G401 (cell line): ENCODE measurements at regions not wholly inside any gene's neighbourhood (a gene's known extent, or its start where the extent isn't known, plus 50 kb on each side); places are given as distances from the start of the nearest gene placed in this dataset.

Experiments used
- DNase-seq: peaks from one replicate; pipeline ENCODE4 v3.0.0-alpha.2; 2015; ENCODE audit warnings: low spot score
- in situ Hi-C: cut with HindIII; loops from 2 replicates; pipeline ENCODE4 v1.10.0; 2016; ENCODE audit warnings: low sequenced_read_pairs, mixed read lengths

DNA sequence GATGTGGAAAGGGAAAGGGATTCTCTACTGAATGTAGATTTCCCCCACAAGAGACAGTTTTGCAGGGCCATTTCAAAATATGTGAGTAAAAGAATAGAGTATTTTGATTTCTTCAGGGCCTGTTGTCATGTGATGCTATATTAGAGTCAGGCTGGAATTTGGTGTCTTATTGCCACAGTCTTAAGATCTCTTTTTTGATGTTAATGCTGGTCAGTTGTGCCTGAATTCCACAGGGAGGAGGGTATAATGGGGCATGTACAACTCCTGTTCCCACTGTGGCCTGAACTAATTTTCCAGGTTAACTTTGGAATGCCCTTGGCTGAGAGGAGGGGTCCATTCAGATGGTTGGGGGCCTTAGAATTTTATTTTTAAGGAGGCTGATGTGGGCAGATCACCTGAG lies 111.0 kb upstream of the MAX start:
- no peak for DNase-seq
- in situ Hi-C loops, result no loop called here

DNA sequence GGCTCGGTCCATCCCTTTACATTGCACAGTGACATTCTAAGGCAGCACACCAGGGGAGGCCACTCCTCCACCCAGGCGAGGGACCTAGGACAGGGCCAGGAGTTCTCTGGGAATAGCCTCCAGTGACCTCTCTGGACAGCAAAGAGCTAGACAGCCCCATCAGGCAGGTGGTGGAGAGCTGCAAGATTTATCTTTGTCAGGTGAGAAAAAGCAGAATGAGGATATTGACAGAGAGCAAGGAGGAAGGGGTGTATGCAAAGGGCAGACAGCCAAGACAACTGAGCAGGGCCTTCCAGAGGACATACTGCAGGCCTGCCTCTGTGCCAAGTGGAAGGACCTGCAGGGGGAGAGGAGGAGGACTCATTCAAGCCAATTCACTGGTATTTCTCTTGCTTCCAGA lies 112.4 kb upstream of the MAX start:
- no peak for DNase-seq
- in situ Hi-C loops, result no loop called here

DNA sequence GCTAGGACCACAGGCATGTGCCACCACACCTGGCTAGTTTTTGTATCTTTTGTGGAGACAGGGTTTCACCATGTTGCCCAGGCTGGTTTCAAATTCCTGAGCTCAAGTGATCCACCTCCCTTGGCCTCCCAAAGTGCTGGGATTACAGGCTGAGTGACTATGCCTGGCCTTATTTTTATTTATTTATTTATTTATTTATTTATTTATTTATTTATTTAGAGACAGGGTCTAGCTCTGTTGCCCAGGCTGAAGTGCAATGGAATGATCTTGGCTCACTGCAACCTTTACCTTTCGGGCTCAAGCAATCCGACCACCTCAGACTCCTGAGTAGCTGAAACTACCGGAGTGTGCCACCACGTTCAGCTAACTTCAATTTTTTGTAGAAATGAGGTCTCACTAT lies 117.0 kb upstream of the MAX start:
- in situ Hi-C loops, result no loop called here
- no peak for DNase-seq

DNA sequence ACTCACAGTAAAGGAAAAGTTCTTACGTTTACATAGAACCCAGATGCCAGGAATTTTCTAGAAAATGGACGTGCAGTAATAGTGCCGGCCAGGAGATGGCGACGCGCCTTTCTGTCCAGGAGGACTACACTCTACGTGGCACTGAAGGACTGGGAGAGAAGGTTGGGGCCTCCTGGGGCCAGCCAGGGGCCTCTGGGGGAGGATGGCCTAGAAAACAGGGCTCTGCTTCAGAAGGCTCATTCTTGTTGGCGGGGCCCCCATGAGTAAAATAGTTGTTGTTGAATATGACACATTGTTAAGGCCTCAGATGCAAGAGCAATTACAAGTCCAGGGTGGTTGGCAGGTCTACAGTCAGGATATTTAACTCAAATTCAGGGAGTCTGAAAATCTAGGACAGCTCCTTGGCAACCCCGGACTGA lies 120.1 kb upstream of the MAX start:
- peak; percentile 13 for DNase-seq
- in situ Hi-C loops, result no loop called here

DNA sequence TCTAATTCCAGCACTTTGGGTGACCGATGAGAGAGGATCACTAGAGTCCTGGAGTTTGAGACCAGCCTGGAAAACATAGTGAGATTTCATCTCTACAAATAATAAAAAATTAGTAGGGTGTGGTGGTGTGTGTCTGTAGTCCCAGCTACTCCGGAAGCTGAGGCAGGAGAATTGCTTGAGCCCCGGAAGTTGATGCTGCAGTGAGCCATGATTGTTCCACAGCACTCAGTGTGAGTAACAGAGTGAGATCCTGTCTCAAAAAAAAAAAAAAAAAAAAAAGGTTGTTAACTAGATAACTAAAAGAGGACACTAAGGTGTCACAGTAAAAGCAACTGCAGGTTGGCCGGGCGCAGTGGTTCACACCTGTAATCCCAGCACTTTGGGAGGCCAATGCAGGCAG lies 121.3 kb upstream of the MAX start:
- in situ Hi-C loops, result no loop called here
- no peak for DNase-seq

DNA sequence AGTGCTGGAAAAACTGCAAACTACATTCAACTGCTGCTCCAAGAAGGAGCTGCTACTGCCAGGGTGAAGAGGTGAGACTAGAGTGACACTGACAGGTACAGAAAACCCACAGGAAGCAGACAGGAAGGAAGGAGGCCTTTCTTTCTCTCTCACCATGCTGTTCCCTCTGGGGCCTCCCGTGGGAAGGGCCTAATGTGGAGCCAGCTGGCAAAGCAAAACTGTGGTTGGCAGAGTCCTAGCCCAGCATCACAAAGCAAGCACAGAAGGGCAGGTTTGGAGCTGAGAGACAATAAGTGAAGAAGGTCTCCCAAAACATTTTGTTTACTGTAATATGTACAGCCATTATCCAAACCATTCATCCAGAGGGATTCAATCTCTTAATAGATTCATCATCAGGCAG lies 122.5 kb upstream of the MAX start:
- in situ Hi-C loops, result no loop called here
- peak; percentile 68 for DNase-seq

DNA sequence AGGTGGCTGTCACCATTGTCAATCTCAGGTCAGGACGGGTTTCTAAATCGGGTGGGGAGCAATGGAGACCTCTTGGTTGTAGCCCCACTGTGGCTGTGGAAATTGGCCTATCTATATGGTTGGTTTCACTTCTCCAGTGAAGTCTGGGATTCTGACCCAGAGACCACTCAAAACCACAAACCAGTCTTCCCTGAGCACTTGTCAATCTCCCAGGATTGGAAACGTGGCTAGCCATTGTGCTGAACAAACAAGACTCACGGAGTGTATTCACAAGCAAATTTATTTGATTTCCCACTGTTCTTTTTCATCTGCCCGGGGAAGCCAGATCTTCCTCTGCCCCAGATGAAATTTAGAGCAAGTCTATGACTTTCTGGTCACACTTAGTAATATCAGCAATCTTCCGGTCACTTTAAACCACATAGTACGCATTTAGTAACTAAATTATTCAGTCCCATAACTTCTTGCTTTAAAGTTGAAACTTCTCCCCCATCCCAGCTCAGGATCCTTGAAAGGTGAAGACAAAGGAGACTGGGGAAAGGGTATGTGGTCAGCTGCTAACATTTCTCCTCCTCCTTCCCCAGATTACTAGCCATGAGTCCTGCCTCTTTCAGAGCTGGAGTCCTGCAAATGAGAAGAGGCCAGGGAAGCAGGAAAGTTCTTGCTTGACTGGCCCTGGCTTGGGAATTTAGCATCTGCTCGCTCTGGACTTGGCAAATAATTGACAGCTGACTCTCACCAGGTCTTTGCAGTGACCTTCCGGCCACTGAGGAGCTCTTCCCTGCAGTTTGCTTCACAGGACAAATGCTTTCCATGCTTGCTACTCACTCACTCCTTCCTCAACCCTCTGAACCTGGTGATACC lies 123.2 kb upstream of the MAX start:
- no peak for DNase-seq
- in situ Hi-C loops, result no loop called here

DNA sequence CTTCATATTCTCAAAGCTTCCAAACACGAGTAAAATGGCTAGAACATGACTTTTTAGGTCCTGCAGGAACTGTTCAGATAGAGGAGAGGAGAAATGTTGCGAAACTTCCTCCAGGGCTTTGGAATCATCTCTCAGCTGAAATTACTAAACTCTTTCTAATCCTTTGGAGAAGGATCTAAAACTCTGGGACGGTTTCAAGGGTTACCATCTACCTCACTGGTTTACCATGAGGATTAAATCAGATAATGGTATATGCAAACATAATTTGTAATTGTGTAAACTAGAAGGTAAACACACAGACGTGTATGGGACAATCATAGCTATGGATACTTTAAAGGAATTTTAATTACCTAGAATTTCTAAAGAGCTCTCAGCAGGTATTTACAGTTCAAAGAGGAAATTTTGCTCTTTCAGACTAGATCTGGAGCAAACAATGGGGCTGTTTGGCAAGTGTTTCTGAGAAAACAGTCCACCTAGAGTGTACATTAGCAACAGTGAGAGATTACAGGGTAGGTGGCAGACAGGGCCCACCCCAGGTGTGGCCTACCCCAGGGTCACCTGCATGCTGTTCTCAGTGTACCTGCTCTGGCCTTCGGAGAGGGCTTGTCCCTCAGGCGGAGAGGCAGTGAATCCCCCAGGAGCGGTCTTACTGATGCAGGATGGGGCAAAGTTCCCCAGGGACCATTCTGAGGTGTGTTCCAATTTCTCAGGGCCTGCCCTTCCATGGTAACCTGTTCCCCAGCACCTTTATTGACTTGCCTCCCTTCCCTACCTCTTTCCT lies 124.7 kb upstream of the MAX start:
- in situ Hi-C loops, result no loop called here
- no peak for DNase-seq

DNA sequence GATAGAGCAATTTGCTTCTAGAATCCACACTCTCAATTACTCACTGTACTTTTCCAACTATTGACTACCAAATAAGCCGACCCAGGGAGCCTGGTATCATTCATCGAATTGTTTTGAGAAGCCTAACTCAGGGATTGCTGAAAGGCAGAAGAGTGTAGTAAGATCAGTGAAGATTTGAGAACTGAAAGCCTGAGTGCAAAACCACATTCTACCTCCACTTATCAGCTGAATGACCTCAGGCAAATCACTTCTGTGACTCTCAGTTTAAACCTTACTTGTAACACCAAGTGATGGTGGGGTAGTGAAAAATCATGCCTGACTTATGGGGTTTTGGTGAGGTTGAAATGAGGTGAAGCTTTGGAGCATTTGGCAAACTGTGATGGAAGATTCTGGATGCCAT lies 126.1 kb upstream of the MAX start:
- in situ Hi-C loops, result no loop called here

DNA sequence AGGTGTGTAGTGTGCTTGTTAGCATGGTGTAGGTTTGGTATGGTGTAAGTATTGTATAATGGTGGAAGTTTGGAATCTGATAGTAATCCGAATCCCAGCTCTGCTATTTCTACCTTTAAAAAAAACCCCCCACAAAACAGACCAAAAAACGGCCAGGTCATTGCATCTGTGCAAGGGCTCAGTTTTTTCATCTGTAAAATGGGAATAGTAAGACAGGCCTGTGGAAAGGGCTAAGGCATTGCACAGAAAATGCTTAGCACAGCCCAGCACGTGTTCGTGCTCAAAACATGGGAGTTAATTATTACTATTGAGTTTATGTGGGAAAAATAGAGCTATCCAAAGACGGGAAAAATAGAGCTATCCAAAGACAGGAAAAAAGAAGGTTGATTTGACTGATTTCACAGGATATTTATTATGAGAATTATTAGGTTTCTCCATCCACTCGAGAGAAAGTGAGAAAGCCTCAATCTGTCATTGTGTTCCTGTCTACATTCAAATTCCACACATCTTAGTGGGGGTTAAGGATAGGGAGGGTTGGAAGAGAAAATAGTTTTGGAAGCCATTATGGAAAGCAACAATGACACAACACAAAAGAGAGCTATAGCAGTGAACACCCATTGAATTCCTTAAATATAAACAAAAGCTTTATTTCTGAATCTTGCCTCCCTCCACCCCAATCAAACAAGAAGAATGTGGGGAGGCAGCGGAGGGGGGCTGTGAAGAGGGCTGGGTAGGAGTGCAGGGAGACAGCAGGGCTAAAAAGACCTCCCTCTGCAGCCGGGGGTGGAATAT lies 126.8 kb upstream of the MAX start:
- in situ Hi-C loops, result no loop called here
- no peak for DNase-seq

More for the DNA sequence above, 126.1 kb upstream of the MAX start:
- DNase-seq, result no peak

DNA sequence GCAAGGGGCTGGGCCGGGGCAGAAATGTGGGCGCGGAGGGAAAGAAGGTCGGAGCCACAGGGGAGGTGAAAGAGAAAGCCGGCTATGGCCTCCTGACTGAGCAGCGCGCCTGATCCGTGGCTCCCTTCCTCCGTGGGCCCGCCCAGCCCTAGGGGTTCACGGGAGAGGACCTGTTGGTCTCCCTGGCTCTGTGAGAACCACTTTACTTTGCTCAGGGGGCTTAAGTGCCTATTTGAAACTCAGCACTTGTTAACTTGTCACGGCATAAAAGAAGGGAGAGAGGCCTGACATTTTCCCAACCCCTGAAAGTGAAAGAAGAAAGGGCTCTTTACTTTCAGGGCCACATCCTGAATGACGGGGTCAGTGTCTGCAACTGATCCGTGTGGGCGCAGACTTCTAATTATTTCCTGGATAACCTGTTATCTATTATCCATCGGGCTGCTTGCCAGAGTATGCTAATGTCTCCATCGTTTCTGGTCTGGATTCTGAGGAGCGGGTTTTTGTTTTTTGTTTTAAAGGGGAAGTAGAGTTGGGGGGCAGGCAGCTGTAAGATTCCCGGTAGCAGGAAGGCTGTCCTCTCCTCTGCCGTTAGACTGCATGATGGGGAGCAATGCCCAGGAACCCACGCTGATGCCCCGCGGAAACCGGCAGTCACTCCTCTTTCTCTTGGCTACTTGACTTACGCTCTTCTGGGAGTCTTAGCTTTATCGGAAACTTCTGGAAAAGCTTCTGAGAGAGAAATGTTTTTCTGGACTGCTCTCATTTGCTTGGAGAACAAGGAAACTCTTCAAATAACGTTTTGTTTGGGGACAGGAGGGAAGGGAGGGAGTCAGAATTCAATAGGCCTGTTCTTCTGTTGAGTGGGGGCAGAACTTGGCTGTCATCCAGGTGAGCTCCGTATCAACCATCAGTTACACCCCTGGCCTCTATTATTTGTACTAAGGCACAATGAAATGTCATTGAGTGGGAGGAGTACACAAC lies 127.7 kb upstream of the MAX start:
- in situ Hi-C loops, result no loop called here
- peak; percentile 11 for DNase-seq

DNA sequence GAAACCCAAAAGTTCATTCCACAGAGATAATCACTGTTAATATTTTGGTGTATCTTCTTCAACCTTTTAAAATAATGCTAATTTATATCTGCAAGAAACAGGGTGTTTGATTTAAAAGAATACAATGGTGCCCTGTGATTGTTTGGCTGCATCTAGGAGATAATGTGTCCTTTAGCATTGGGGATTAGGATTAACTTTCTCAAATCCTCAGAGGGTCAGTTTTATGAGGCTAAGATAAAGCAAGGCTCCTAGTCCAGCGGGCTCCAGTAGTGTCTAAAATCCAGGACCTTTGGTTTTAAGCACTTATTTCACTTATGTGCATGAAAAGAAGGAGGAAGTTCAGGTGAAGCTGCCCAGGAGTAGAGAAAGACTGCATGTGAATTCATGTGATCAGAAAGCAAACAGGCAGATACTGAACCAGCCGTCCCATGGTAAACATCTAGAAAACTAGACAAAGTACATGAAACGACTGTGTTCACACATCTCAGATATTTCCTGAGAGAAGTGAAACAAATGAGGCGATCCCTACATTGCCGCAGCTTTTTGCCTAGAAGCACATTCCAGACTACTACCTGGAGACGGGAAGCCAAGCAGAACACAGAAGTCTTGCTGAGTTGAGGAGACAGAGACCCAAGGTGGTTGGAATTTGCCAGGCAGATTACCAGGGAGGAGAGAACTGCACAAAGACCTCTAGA lies 129.1 kb upstream of the MAX start:
- DNase-seq, result no peak
- in situ Hi-C loops, result no loop called here

DNA sequence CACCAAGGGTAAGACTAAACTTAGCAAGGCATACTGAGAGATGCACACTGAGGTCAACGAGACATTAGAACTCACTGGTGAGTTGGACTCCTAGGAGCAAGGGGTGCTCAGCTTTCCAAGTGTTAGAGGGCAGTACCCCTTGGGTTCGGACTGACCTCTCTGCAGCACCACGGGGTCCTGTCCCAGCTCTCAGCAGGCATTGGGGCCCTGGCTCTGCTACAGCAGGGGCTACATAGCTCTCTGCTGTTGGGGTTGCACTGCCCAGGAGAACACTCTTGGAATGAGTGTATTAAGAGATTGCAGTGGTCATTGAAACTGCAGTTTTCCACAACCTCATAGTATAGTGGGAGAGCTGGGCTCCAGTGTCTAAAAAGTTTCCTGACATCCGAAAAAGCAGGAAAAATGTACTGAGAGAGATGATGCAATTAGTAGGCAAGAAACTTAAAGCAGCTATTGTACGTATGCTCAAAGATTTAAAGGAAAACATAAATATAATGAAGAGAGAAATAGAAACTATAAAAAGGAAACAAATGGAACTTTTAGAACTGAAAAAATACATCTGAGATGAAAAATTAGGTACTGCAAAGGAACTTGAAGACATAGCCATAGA lies 132.5 kb upstream of the MAX start:
- DNase-seq, result no peak
- in situ Hi-C loops, result no loop called here

DNA sequence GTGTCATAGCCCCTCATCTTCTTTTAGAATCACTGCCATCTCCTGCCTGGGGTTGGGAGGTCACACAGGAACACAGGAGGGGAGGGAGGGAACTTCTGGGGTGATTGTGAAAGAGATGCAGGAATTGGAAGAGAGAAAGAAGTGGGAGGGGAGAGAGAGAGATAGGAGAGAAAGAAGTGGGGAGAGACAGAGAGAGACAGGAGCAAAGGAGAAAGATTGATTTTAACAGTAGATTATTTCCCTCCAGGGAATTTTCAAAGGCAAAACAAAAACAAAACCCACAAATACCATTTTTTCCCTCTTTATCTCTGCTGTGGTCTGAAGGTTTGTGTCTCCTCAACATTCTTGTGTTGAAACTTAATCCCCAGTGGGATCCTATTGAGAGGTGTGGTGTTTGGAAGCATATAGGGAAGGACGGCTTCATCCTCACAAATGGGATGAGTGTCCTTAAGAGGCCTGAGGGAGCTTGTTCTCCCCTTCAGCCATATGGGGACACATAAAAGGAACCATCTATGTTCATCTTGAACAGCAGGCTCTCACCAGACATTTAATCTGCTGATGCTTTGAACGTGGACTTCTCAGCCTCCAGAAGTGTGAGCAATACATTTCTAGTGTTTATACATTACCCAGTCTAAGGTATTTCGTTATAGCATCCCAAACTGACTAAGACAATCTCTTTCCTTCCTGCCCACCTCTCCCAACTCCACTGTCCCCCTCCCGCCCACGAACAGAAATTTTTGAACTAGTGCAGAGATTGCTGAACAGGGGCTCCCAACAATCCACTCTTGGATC lies 134.9 kb upstream of the MAX start:
- no peak for DNase-seq
- in situ Hi-C loops, result no loop called here

DNA sequence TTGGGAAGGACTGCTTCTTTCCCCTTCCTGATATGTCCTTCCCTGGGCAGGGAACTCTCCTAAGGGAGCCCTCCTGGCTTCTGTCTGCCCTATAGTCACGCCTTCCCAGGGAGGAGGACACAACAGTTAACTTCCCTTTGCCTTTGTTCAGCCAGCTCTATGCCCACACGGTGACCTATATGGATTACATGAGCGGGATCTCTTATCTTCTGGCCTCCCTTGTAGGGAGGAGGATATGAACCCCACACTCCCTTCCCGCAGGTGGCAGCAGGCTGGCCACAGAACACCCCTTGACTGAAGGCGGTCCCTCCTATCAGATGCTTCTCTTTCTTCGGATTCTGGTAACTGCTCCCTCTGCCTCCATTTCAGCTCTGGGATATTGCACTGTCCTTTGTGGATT lies 135.6 kb upstream of the MAX start:
- in situ Hi-C loops, result no loop called here
- DNase-seq, result no peak

DNA sequence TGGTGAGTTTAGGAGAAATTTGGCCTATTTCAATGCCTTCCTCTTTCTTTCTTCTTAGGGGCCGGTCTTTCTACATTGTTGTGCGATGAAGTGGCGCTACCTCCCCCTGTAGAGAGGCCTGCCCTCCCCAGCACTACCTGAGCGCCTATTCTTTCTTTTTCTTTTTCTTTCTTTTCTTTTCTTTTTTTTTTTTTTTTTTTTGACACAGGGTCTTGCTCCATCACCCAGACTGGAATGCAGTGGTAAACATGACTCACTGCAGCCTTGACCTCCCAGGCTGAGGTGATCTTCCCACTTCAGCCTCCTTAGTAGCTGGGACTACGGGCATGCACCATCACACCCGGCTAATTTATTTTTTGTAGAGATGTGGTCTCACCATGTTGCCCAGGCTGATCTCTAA lies 136.1 kb upstream of the MAX start:
- no peak for DNase-seq
- in situ Hi-C loops, result no loop called here
